T-cell (primary cell): ENCODE measurements at regions not wholly inside any gene's neighbourhood (a gene's known extent, or its start where the extent isn't known, plus 50 kb on each side); places are given as distances from the start of the nearest gene placed in this dataset.

Source experiments
- ATAC-seq, 4 experiments: fragments of 200-7000 bp in 3 of 4; fragments of 150-1000 bp in 1 of 4; cut with Tn5 transposase; replicated peaks in 1 of 4; 1 replicate in 3 of 4; 2 replicates in 1 of 4; pipeline ENCODE4 v1.10.0; 2021; ENCODE audit warnings: moderate library complexity in 3 of 4, mild to moderate bottlenecking in 2 of 4, moderate number of reproducible peaks in 1 of 4
- CTCF ChIA-PET, 2 donors: fragments of 300-600 bp; sonication (Branson Sonifier 250); formaldehyde crosslinking; loops; one replicate each; lab custom pipeline; 2022; ENCODE audit warnings: antibody characterized with exemption in 2 of 2; lab: Charles Lee
- POLR2A ChIA-PET, 2 donors: fragments of 300-600 bp; sonication (Branson Sonifier 250); formaldehyde crosslinking; loops; one replicate each; lab custom pipeline; 2022; ENCODE audit warnings: antibody characterized with exemption in 2 of 2; lab: Charles Lee
- DNase-seq, 35 experiments: peaks; one replicate each; pipeline versions ENCODE4 v3.0.0 to v3.0.0-alpha.2; 2013 to 2023
- H3K27ac ChIP-seq: one replicate; pipeline ENCODE4 v1.5.1; 2013; ENCODE audit warnings: low read length
- H3K27me3 ChIP-seq, 2 experiments: replicated peaks in 1 of 2; 1 replicate in 1 of 2; 2 replicates in 1 of 2; pipeline versions ENCODE4 v1.6.1 to v1.7.0; 2013; ENCODE audit warnings: low read length in 1 of 2, mixed read lengths in 1 of 2; ENCODE audit not compliant: control insufficient read depth in 2 of 2, insufficient read depth in 2 of 2; ENCODE audit errors: extremely low read depth in 1 of 2
- H3K36me3 ChIP-seq, 2 donors: 1 replicate in 1 of 2; 2 replicates in 1 of 2; pipeline versions ENCODE4 v1.6.1 to v1.7.0; 2013; ENCODE audit warnings: low read length in 1 of 2; ENCODE audit not compliant: control insufficient read depth in 2 of 2, insufficient read depth in 1 of 2; ENCODE audit errors: extremely low read depth in 1 of 2
- H3K4me1 ChIP-seq, 2 experiments: 1 replicate in 1 of 2; 2 replicates in 1 of 2; pipeline versions ENCODE4 v1.6.1 to v1.7.0; 2013; ENCODE audit warnings: low read length in 2 of 2, mixed read lengths in 1 of 2; ENCODE audit not compliant: insufficient read depth in 2 of 2, control insufficient read depth in 1 of 2; ENCODE audit errors: extremely low read depth in 1 of 2
- H3K4me3 ChIP-seq, 2 donors: 1 replicate in 1 of 2; 2 replicates in 1 of 2; pipeline versions ENCODE4 v1.5.1 to v1.7.0; 2013; ENCODE audit warnings: mild to moderate bottlenecking in 2 of 2, low read length in 1 of 2, moderate library complexity in 1 of 2; ENCODE audit not compliant: control insufficient read depth in 1 of 2; ENCODE audit errors: extremely low read depth in 1 of 2
- H3K9me3 ChIP-seq: 2 replicates; pipeline ENCODE4 v1.7.0; 2013
- H3K27ac Mint-ChIP-seq, 2 donors: one replicate each; pipeline ENCODE4 v1.8.0; 2020 to 2021; ENCODE audit warnings: mild to moderate bottlenecking in 2 of 2, mixed read lengths in 2 of 2
- H3K27me3 Mint-ChIP-seq, 2 donors: one replicate each; pipeline ENCODE4 v1.8.0; 2021 to 2022; ENCODE audit warnings: mixed read lengths in 2 of 2
- H3K36me3 Mint-ChIP-seq: one replicate; pipeline ENCODE4 v1.8.0; 2021; ENCODE audit warnings: mixed read lengths
- H3K4me1 Mint-ChIP-seq, 3 donors: one replicate each; pipeline ENCODE4 v1.8.0; 2020 to 2022; ENCODE audit warnings: mixed read lengths in 3 of 3, mild to moderate bottlenecking in 1 of 3
- H3K4me3 Mint-ChIP-seq, 3 donors: one replicate each; pipeline ENCODE4 v1.8.0; 2020 to 2022; ENCODE audit warnings: mild to moderate bottlenecking in 3 of 3, mixed read lengths in 3 of 3, moderate library complexity in 3 of 3
- H3K9me3 Mint-ChIP-seq, 3 donors: one replicate each; pipeline ENCODE4 v1.8.0; 2020 to 2022; ENCODE audit warnings: mixed read lengths in 3 of 3
- WGBS: methylation state at CpG from one replicate; pipeline ENCODE4 v1.1.5; 2013; ENCODE audit warnings: missing lambda C conversion rate; ENCODE audit not compliant: insufficient coverage; 5-methylcytosine and 5-hydroxymethylcytosine counted together

GRCh38 chrX:139094671-139095592 is 383.4 kb upstream of the FGF13 start:
- no peak overlapping the region for H3K27ac Mint-ChIP-seq
- Histone ChIP-seq H3K27ac (no peak overlapping the region), H3K27me3 (no peaks in the 10 kb centered on the region), H3K4me1 (no peaks in the 10 kb centered on the region), H3K4me3 (no peak overlapping the region), H3K36me3 (no peaks in the 10 kb centered on the region), H3K9me3 (no peaks in the 10 kb centered on the region)
- DNase-seq = no peak
- ChIA-PET CTCF (no interaction called here), POLR2A (no interaction called here)
- H3K27me3 Mint-ChIP-seq = peaks cover 0 to 10% of the 10 kb centered on the region in 2 donors
- ATAC-seq = no peak
- no peak overlapping the region for H3K4me3 Mint-ChIP-seq
- no peaks in the 10 kb centered on the region for H3K4me1 Mint-ChIP-seq
- no CpG with 5 or more reads among the region's 6 CpGs for WGBS
- H3K9me3 Mint-ChIP-seq = no peaks in the 10 kb centered on the region
- H3K36me3 Mint-ChIP-seq = no peaks in the 10 kb centered on the region

- Histone ChIP-seq H3K4me3 (no peak overlapping the region), H3K27ac (no peak overlapping the region), H3K27me3 (no peaks in the 10 kb centered on the region), H3K9me3 (no peaks in the 10 kb centered on the region), H3K4me1 (no peaks in the 10 kb centered on the region), H3K36me3 (no peaks in the 10 kb centered on the region)
- ATAC-seq (no peak), DNase-seq (no peak)
- H3K27me3 Mint-ChIP-seq = peaks cover 0 to 10% of the 10 kb centered on the region in 2 donors
- ChIA-PET CTCF (no interaction called here), POLR2A (no interaction called here)
- no CpG with 5 or more reads among the region's 3 CpGs for WGBS
- no peak overlapping the region for H3K4me3 Mint-ChIP-seq
- H3K36me3 Mint-ChIP-seq = no peaks in the 10 kb centered on the region
- H3K4me1 Mint-ChIP-seq = no peaks in the 10 kb centered on the region
- no peaks in the 10 kb centered on the region for H3K9me3 Mint-ChIP-seq
- no peak overlapping the region for H3K27ac Mint-ChIP-seq
Measured at GRCh38 chrX:139093201-139093600, 381.7 kb upstream of the FGF13 start.

GRCh38 chrX:139091878-139092277 is 380.4 kb upstream of the FGF13 start:
- H3K27me3 ChIP-seq = no peaks in the 10 kb centered on the region
- Mint-ChIP-seq H3K27me3 (peaks cover 0 to 13% of the 10 kb centered on the region in 2 donors), H3K36me3 (no peaks in the 10 kb centered on the region), H3K9me3 (no peaks in the 10 kb centered on the region), H3K4me1 (no peaks in the 10 kb centered on the region), H3K27ac (no peak overlapping the region), H3K4me3 (no peak overlapping the region)
- H3K9me3 ChIP-seq = no peaks in the 10 kb centered on the region
- ChIA-PET CTCF (no interaction called here), POLR2A (no interaction called here)
- WGBS = 80% methylated on average over 1 of the region's 3 CpGs
- H3K27ac ChIP-seq = no peak overlapping the region
- H3K4me1 ChIP-seq = no peaks in the 10 kb centered on the region
- ATAC-seq = no peak
- H3K36me3 ChIP-seq = no peaks in the 10 kb centered on the region
- H3K4me3 ChIP-seq = no peak overlapping the region
- DNase-seq = no peak

GRCh38 chrX:139091066-139091465 is 379.5 kb upstream of the FGF13 start:
- Histone ChIP-seq H3K27me3 (no peaks in the 10 kb centered on the region), H3K27ac (no peak overlapping the region), H3K4me1 (no peaks in the 10 kb centered on the region), H3K36me3 (no peaks in the 10 kb centered on the region), H3K4me3 (no peak overlapping the region), H3K9me3 (no peaks in the 10 kb centered on the region)
- Mint-ChIP-seq H3K9me3 (no peaks in the 10 kb centered on the region), H3K27me3 (peaks cover 0 to 13% of the 10 kb centered on the region in 2 donors), H3K4me3 (no peak overlapping the region), H3K4me1 (no peaks in the 10 kb centered on the region), H3K36me3 (no peaks in the 10 kb centered on the region), H3K27ac (no peak overlapping the region)
- ATAC-seq (no peak), DNase-seq (no peak)
- ChIA-PET CTCF (no interaction called here), POLR2A (no interaction called here)

- no CpG with 5 or more reads among the region's 2 CpGs for WGBS
- Histone ChIP-seq H3K4me1 (no peaks in the 10 kb centered on the region), H3K27ac (no peak overlapping the region), H3K36me3 (no peaks in the 10 kb centered on the region), H3K27me3 (no peaks in the 10 kb centered on the region), H3K4me3 (no peak overlapping the region), H3K9me3 (no peaks in the 10 kb centered on the region)
- ChIA-PET CTCF (no interaction called here), POLR2A (no interaction called here)
- no peak for ATAC-seq
- H3K9me3 Mint-ChIP-seq = no peaks in the 10 kb centered on the region
- no peak overlapping the region for H3K4me3 Mint-ChIP-seq
- DNase-seq = no peak
- H3K27ac Mint-ChIP-seq = no peak overlapping the region
- no peaks in the 10 kb centered on the region for H3K4me1 Mint-ChIP-seq
- H3K36me3 Mint-ChIP-seq = no peaks in the 10 kb centered on the region
- peaks cover 0 to 8% of the 10 kb centered on the region in 2 donors for H3K27me3 Mint-ChIP-seq
Measured at GRCh38 chrX:139086246-139086645, 374.7 kb upstream of the FGF13 start.

GRCh38 chrX:139085404-139085803 is 373.9 kb upstream of the FGF13 start:
- Mint-ChIP-seq H3K36me3 (no peaks in the 10 kb centered on the region), H3K4me3 (no peak overlapping the region), H3K27me3 (peaks cover 0 to 7% of the 10 kb centered on the region in 2 donors), H3K27ac (no peak overlapping the region), H3K4me1 (no peaks in the 10 kb centered on the region), H3K9me3 (no peaks in the 10 kb centered on the region)
- H3K4me3 ChIP-seq = no peak overlapping the region
- H3K27ac ChIP-seq = no peak overlapping the region
- no peaks in the 10 kb centered on the region for H3K27me3 ChIP-seq
- ChIA-PET CTCF (no interaction called here), POLR2A (no interaction called here)
- ATAC-seq (no peak), DNase-seq (no peak)
- no peaks in the 10 kb centered on the region for H3K36me3 ChIP-seq
- no peaks in the 10 kb centered on the region for H3K9me3 ChIP-seq
- no peaks in the 10 kb centered on the region for H3K4me1 ChIP-seq
